GM21381 (cell line): ENCODE measurements at regions not wholly inside any gene's neighbourhood (a gene's known extent, or its start where the extent isn't known, plus 50 kb on each side); places are given as distances from the start of the nearest gene placed in this dataset.

Experiments used
- ATAC-seq: cut with Tn5 transposase; IDR thresholded peaks from one replicate; pipeline ENCODE4 v1.9.1; 2021; ENCODE audit warnings: mild to moderate bottlenecking, moderate library complexity; ENCODE audit not compliant: unreplicated experiment

- ATAC-seq, result no peak
Measured at GRCh38 chr9:87818308-87818707, 64.4 kb upstream of the SPATA31E1 start.

DNA sequence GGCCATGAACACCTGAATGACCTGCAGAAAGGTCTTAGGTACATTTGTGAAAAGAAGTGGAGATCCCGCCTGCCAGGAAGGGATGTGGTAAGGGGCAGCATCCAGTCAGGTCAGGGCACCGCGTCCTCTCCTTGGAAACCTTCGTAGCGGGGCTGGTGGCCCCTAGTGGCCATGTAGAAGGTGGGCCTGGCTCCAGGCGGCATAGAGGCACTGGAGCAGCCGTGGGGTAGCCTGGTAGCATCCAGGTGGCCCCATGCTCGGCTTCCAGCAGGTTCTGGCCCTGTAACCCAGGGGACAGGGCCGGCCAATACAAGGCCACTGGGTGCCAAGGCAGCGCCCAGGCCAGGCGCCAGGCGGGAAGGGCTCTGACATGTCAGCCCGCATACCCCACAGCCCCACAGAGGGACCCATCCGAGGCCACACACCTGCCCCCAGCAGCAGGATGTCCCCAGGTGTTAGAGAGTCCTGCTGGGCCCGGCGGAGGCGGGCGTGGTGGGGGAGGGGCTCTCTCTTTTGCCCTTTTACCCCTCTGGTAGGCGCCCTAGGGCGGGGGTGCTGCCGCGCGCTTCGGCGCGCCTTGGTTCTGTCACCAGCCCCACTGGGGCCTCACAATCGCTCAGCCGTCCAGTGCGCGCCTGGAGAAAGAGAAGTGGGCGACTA lies 58.3 kb upstream of the SPATA31E1 start:
- ATAC-seq, result no peak

DNA sequence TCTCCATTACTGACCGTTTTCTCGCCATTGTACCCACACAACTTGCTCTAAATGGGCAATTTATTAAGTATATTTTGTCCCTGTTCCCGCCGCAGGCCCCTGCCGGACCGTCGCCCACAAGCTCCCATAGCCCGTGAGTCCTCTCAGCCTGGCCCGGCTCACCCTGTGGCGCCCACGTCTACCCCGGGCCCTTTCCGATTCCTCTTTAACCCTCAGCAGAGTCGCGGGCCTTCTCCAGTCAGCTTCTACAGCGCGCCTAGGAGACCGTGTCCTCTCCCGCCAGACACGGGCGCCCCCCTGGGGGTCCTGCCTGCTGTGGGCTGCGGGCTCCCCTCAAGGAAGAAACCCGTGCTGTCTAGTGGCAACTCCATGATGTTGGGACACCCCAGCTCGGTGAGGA lies 57.8 kb upstream of the SPATA31E1 start:
- ATAC-seq, result no peak

- ATAC-seq, result no peak
Measured at GRCh38 chr9:87826331-87826730, 56.3 kb upstream of the SPATA31E1 start.

GRCh38 chr9:87827341-87827740 lies 55.3 kb upstream of the SPATA31E1 start:
- ATAC-seq, result no peak

DNA sequence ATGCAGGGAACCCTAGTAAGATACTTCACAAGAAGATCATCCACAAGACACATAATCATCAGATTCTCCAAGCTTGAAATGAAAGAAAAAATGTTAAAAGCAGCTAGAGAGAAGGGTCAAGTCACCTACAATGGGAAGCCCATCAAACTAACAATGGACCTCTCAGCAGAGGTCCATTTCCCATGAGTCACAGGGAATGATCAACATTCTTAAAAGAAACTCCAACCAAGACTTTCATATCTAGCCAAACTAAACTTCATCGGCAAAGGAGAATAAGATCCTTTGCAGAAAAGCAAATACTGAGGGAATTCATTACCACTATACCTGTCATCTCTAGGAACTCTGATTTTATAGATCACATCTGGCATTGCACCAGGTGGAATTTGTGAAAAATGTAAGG lies 52.9 kb upstream of the SPATA31E1 start:
- ATAC-seq, result no peak

DNA sequence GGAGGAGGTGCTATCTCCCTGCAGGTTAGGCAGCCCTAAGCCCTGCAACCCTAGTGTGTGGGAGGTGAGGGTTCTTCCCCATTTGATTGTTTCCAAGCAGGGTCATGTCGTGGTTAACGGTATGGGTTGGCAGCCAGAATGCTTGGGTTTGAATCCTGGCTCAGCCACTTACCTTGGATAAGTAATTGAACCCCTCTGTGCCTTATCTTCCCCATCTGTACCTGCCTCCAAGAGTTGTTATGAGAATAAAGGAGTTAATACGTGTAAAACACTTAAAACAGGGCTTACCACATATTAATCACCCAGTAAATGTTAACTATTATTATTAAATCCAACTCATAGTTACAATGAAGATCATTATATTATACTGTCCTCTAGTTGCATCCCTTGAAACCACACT lies 52.2 kb upstream of the SPATA31E1 start:
- ATAC-seq, result no peak

GRCh38 chr9:87831159-87831558 lies 51.5 kb upstream of the SPATA31E1 start:
- no peak for ATAC-seq
